ENCODE measurements at regions not wholly inside any gene's neighbourhood (a gene's known extent, or its start where the extent isn't known, plus 50 kb on each side); places are given as distances from the start of the nearest gene placed in this dataset.
A peak's percentile ranks its signal among the peaks of the same experiment; 100 is the strongest.

DNA sequence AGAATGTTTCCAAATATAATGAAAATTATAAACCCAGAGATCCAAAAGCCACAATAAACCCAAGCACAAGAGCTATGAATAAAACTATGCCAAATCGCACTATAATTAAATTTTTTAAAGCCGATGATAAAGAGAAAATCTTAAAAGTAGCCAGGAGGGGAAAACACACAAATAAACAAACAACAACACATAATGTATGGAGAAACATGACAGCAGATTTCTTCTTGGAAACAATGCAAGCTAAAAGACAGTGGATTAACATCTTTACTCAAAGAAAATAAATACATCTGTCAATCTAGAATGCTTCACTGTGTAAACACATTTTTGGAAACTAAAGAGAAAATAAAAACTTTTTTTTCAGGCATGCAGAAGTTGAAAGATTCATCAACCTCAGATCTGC, 53.0 kb upstream of the SMOX start:
- no peak for DNase-seq (ENCODE audit: low read depth in 3 of 3)

GRCh38 chr20:4091490-4092479, 56.8 kb upstream of the SMOX start:
- DNase-seq (ENCODE audit: low read depth in 3 of 3) = peak in 1 of 3 experiments; percentile 57

- no peak for DNase-seq (ENCODE audit: low read depth in 3 of 3)
Measured at GRCh38 chr20:4090756-4091489, 57.7 kb upstream of the SMOX start.

- DNase-seq (ENCODE audit: low read depth in 3 of 3) = no peak
Measured at GRCh38 chr20:4089756-4090487, 58.7 kb upstream of the SMOX start.

DNA sequence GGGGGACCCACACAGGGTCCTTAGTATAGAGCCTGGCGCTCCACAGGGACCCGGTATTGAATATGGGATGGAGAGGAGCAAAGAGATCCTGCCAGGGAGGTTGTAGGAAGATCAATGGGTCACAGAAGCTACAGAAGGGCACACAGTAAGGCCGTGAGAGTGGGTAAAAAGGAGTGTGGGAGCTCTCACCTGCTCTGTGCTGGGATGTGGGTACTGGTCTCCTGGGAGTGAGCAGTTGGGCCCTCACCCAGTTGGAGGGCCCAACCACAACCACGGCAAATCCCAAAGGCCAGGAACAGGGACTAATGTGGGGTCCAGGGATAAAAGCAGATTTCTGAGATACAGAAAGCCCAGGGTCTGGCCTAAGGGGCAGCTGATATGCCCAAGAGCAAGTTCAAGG, 59.9 kb upstream of the SMOX start:
- no peak for DNase-seq (ENCODE audit: low read depth in 3 of 3)

- DNase-seq (ENCODE audit: low read depth in 3 of 3) = no peak
Measured at GRCh38 chr20:4087923-4088322, 60.7 kb upstream of the SMOX start.

DNA sequence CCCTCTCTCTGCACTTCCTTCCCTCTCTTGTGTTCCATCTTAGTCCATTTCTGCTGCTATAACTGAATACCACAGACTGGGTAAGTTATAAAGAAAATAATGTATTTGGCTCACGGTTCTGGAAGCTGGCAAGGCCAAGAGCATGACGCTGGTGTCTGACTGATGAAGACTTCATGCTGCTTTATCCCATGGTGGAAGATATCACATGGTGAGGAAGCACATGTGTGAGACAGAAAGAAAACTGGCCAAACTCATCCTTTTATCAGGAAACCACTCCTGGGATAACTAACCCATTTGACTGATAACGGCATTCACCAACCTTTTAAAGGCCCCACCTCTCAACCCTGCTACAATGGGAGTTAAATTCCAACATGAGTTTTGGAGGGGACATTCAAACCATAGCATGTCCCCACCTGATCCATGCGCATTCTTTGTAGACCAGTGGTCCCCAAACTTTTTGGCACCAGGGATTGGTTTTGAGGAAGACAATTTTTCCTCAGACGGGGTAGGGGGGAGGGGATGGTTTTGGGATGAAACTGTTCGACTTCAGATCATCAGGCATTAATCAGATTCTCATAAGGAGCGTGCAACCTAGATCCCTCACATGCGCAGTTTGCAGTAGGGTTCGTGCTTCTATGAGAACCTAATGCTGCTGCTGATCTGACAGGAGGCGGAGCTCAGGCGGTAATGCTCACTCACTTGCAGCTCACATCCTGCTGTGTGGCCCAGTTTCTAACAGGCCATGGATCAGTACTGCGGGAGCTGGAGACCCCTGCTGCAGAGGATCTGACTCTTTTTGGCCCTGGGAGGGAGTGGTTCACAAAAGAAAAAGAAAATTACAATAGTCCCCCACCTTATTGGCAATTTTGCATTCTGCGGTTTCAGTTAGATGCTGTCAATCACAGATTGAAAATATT, 61.6 kb upstream of the SMOX start:
- DNase-seq (ENCODE audit: low read depth in 3 of 3) = no peak

GRCh38 chr20:4084721-4085120, 63.9 kb upstream of the SMOX start:
- DNase-seq (ENCODE audit: low read depth in 3 of 3) = no peak

DNA sequence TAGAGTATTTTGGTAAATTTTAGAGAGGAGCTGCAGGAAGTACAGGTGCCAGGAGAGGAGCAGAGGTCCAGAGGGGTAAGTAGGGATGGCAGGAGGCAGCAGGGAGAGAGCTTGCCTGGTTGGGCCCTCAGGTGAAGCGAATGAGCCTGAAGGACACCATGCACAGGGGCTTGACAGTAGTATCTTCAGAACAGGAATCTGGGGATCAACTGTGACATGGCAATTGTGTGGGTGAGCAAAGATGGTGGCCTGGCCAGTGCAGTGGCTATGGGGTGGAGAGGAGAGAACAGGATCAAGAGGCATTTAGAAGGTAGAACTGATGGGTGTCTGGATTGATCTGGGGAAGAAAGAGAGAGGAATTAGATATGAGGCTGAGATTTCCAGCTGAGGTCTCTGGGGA, 64.5 kb upstream of the SMOX start:
- no peak for DNase-seq (ENCODE audit: low read depth in 3 of 3)

GRCh38 chr20:4083098-4083865, 65.3 kb upstream of the SMOX start:
- DNase-seq (ENCODE audit: low read depth in 3 of 3) = no peak

- DNase-seq (ENCODE audit: low read depth in 3 of 3) = peak in 1 of 3 experiments; percentile 41
Measured at GRCh38 chr20:4082406-4083097, 66.1 kb upstream of the SMOX start.

- no peak for DNase-seq (ENCODE audit: low read depth in 3 of 3)
Measured at GRCh38 chr20:4081421-4081820, 66.1 kb upstream of the RNF24 start.

GRCh38 chr20:4076671-4077070, 61.3 kb upstream of the RNF24 start:
- DNase-seq (ENCODE audit: low read depth in 3 of 3) = no peak

- no peak for DNase-seq (ENCODE audit: low read depth in 3 of 3)
Measured at GRCh38 chr20:4076033-4076432, 60.7 kb upstream of the RNF24 start.

DNA sequence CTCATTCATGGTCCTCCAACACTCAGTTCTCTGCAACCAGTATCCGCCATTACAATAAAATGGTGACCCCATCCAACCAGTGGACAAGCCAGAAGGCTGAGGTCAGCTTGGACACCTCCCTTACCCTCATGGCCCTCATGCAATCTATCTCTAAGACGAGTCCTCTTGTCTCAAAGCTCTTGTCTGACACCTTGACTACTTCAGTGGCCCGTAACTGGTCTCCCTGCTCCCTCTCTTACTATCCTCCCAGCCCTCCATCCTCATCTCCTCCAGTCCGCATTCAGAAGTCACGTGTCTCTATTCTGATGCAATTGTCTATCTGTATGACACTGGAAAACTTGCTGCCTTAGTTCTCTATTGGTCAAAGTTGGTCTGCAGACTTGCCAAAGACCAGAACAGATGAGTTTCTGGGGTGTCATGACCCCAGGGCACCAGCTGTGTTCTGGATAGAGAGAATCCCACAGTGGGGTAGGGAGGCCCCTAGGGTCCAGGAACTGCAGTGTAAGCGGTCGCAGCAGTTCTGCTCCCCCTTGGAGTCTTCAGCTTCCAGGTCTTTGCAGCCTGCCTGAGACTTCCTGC, 59.6 kb upstream of the RNF24 start:
- DNase-seq (ENCODE audit: low read depth in 3 of 3) = no peak

DNA sequence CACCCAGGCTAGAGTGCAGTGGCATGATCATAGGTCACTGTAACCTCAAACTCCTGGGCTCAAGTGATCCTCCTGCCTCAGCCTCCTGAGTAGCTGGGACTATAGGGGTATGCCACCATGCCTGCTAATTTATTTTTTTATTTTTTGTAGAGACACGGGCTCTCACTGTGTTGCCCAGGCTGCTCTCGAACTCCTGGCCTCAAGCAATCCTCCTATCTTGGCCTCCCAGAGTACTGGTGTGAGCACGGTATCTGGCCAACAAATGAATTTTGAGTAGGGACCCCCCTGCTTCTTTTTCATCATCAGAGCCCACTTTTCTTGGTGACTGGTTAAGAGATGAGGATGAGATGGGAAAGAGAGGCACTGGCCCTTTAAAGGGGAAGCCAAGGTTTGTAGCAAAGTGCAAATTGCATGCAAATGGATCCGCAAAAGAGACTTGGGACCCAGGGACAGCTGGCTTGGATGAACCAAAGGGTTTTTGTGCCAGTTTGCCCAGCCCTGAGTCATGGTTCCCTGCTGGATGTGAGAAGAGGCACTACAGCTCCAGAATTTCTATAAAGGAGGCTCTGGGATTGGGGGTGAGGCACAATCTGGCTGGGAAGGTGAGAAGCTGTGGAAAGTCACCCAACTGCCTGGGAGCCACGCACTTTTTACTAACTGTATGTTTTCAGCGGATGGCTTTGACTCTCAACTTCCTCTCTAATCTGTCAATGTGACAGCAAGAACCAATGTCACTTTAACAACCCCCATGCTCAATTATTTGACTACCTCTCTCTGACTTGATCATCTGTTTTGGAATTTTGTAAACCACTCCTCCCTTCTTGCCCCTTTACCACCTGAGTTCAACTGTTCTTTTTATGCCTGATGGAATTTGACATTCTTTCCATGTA, 58.7 kb upstream of the RNF24 start:
- no peak for DNase-seq (ENCODE audit: low read depth in 3 of 3)

GRCh38 chr20:4071178-4071693, 55.9 kb upstream of the RNF24 start:
- DNase-seq (ENCODE audit: low read depth in 3 of 3) = no peak
